Keratinocyte (primary cell): ENCODE measurements at regions not wholly inside any gene's neighbourhood (a gene's known extent, or its start where the extent isn't known, plus 50 kb on each side); places are given as distances from the start of the nearest gene placed in this dataset.

Experiments used
- EZH2 ChIP-seq: IDR thresholded peaks from one replicate; pipeline ENCODE4 v1.6.1; 2012; ENCODE audit warnings: inconsistent platforms, mild to moderate bottlenecking, low read length, moderate library complexity
- TF ChIP-seq, protein P1 (sequence below), 3 experiments: IDR thresholded peaks in 1 of 3; conservative IDR thresholded peaks in 1 of 3; optimal IDR thresholded peaks in 1 of 3; 2 replicates in 2 of 3; 3 replicates in 1 of 3; pipeline versions ENCODE3 to v1.5.1; 2011; ENCODE audit warnings: low read length in 3 of 3, mild to moderate bottlenecking in 3 of 3, moderate library complexity in 2 of 3, control low read depth in 1 of 3, inconsistent platforms in 1 of 3; ENCODE audit not compliant: insufficient read depth in 2 of 3; ENCODE audit errors: extremely low read depth in 1 of 3

DNA sequence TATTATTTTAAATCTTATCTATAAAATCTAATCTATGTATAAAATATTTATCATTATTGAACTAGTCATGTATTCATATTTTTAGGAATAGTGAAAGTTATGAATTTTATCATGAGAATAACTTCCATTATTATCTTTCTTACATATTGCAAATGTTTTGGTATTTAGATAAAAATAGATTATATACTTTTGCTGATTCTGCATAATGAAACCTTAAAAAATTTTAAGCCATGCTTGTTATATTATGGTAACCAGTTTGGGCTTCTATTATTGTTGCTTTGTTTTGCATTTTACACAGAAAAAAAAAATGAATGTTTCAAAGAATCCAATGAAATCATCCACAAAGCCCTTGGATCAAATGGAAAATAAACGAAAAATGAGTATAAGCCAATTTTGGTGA, 772.5 kb downstream of the NR2F1-AS1 start:
- TF ChIP-seq, protein P1, sequence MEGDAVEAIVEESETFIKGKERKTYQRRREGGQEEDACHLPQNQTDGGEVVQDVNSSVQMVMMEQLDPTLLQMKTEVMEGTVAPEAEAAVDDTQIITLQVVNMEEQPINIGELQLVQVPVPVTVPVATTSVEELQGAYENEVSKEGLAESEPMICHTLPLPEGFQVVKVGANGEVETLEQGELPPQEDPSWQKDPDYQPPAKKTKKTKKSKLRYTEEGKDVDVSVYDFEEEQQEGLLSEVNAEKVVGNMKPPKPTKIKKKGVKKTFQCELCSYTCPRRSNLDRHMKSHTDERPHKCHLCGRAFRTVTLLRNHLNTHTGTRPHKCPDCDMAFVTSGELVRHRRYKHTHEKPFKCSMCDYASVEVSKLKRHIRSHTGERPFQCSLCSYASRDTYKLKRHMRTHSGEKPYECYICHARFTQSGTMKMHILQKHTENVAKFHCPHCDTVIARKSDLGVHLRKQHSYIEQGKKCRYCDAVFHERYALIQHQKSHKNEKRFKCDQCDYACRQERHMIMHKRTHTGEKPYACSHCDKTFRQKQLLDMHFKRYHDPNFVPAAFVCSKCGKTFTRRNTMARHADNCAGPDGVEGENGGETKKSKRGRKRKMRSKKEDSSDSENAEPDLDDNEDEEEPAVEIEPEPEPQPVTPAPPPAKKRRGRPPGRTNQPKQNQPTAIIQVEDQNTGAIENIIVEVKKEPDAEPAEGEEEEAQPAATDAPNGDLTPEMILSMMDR (optimal IDR thresholded peaks at IDR 0.05 in 1 of 3, IDR thresholded peaks at IDR 0.05 in 1 of 3, conservative IDR thresholded peaks at IDR 0.05 in 1 of 3; ENCODE audit: extremely low read depth in 1 of 3, insufficient read depth in 2 of 3, low read length in 3 of 3) = no peak
- no peak for TF ChIP-seq EZH2
